Tongue (tissue), 1 donor: ENCODE measurements at regions not wholly inside any gene's neighbourhood (a gene's known extent, or its start where the extent isn't known, plus 50 kb on each side); places are given as distances from the start of the nearest gene placed in this dataset.
"Not testable (repeated sequence)": the region's sequence is repeated elsewhere in the genome, so short reads cannot be mapped to it uniquely, and the experiment has no call there.

Experiments used
- DNase-seq: peaks from one replicate; pipeline ENCODE4 v3.0.0-alpha.2; 2015

DNA sequence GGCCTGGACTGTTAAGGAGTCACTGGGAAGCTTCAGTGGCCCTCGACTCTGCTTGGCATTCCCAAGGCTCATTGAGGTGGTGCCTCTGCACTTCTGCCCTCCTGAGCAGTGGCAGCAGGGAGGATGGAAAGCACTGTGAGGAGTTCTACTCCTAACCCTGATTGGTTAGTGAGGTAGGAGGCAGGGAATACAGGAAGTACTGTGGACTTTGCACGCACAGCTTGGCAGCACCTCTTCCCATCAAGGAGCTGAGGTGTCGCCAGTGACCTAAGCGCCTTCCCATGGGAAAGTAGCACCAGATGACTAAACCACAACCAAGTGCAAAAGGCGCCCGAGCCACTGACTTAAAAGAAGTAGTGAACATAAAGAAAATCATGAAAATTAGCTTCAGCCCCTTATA is 152.5 kb upstream of the CADM1 start:
- no peak for DNase-seq

DNA sequence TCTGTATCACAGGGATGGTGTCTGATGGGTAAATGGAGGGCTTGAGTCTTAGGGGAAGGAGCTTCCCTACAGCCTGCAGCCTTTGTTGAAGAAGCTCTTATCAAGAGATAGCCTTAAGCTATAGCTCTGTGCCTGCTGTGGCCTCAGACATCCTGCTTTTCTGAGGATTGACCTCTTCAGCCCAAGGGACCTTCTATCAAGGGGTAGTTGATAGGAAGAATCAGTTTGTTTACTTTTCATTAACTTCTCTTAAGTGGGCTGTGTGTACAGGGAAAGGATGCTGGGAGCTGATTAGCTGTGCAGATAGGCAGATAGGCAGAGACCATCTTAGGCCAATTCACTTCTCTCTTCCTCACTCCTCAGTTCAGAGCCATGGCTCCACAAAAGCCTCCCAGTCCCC is 151.8 kb upstream of the CADM1 start:
- no peak for DNase-seq

DNA sequence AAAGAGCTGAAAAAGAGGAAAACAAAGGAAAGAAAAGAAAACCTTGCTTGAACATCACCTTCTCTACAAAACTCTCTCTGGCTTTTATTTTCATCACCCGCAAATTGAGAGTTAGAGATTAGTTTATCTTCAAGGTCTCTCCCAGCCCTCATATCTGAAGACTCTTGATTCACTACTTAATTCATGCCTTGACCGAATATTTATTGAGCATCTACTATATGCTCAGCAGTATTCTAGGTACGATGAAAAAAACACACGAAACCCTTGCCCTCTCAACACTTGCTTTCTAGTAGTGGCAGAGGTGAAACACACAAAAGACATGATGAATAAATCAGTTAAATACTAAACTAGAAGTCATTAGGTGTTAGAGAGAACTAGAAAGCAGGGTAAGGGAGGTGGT is 150.6 kb upstream of the CADM1 start:
- DNase-seq: no peak

DNA sequence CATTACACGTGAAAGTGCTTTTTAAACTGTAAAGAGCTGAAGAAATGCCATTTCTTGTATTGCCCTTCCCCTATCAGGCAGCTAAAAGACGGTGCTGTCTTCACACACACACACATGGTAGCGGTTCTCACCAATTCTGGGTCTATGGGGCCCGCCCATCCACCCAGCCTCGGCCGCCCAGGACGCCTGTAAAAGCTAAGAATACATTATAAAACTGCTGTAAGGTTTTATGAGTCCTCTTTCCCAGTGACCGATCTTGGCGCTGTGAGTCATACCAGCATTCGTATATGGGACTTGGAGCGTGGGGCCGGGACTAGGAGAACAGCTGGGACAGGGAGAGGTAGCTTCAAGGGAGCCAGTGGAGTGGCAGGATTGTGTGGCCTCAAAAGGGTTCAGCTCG is 149.7 kb upstream of the CADM1 start:
- no peak for DNase-seq

DNA sequence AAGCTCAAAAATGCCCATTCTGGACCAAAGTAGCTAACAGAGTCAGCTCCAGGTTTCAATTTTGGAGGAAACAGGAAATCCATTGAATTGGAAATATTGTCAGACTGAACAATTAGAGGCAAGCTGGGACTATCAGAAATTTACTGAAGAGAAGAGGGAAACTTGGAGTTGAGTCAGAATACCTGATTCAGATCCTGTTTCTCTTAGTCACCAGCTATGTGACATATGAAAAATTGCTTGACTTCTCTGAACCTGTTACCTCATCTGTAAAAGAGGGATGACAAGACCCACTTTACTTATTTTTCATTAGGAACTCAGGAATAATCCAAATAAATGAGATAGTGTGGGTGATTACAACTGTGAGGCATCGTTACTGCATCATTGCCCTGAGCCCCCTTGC is 148.9 kb upstream of the CADM1 start:
- no peak for DNase-seq

DNA sequence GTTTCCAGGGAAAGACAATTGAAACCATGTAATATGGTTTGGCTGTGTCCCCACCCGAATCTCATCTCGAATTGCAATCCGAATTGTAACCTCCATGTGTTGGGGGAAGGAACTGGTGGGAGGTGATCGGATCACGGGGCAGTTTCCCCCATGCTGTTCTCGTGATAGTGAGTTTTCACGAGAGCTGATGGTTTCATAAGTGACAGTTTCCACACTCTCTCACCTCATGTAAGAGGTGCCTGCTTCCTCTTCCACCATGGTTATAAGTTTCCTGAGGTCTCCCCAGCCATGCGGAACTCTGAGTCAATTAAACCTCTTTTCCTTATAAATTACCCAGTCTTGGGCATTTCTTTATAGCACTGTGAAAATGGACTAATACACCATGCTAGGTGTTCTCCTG is 148.3 kb upstream of the CADM1 start:
- DNase-seq: no peak

DNA sequence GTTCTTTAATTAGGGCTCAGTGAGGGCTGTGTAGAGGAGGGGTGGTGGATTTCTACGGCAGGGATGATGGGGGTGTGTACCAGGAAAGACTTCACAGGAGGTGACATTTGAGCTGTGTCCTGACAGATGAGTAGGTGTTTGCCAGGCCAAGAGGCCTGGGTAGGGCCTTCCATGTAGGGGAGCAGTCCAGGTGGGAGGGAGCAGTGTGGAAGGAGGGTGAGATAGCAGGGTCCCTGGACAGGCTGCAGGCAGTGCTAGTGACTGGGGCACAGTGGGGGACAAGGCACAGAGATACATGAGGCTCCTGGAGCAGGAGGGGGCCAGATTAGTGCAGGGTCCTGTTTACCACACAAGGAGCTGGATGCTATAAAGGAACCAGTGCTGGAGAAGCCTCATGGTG is 147.9 kb upstream of the CADM1 start:
- DNase-seq: no peak

DNA sequence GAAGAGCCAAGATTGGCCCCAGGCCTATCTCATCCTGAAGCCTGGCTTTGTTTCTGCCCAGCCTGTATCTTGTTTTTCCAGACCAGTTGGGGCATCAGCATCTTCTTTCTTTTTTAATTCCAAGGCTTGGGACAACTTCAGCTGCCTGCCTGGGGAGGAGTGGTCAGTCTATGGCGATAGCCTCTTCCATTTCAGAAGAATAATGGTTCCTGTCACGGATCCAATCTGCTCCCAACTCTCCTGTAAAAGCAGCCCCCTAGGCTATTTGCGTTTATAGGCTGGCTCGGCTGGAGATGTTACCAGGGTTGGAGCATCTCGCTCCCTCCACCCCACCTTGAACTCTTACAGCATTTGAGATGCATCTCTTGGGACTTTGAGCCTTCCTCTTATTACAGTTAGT is 145.2 kb upstream of the CADM1 start:
- DNase-seq: no peak

DNA sequence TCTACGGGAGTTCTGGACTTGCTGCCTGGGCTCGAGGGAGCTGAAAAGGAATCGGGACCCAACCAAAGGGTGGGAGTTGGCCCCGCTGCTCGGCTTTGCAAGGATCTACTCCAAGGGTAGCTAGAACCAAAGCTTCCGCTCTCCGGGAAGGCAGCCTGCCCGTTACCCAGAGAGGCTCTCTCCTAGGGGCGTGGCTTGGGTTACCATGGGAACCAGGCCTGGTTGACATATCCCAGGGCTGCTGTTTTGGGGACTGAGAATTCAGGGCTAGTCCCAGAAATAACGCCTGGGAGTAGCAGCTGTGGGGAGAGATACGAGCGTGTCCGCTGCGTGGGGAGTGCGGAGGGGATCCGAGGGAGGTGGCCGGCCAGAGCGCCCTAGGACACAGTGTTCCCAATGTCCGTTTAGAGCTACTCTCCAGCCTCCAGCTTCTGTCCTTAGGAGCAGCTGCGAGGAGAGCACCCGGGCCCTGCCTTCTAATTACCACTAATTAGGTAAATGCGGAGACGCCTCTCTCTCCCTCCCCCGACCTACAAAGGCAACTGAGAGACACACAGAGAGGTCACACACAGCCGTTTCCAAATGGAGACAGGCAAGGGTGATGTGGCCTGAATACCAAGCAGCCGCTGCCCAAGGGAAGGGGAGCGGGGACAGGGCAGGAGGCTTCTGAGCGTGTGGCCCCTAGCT is 141.6 kb upstream of the CADM1 start:
- DNase-seq: peak; percentile 54

DNA sequence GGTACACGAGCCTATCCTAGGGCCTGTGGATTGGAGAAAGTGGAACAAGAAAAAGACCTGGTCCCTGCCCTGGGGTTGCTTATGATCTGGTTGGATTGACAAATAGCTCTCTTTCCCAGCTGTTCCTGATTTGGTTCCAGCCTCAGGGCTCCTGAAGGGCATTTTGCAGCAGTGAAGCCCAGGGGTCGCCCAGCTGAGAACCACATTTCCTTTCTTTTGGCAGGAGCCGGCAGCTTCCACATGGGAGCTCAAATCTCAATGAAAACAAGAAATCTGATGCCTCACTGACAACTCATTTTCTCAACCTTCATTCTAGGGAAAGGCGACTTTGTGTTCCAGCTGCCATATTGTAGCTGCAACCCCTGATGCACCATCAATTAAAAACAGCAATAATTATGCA is 140.6 kb upstream of the CADM1 start:
- no peak for DNase-seq

DNA sequence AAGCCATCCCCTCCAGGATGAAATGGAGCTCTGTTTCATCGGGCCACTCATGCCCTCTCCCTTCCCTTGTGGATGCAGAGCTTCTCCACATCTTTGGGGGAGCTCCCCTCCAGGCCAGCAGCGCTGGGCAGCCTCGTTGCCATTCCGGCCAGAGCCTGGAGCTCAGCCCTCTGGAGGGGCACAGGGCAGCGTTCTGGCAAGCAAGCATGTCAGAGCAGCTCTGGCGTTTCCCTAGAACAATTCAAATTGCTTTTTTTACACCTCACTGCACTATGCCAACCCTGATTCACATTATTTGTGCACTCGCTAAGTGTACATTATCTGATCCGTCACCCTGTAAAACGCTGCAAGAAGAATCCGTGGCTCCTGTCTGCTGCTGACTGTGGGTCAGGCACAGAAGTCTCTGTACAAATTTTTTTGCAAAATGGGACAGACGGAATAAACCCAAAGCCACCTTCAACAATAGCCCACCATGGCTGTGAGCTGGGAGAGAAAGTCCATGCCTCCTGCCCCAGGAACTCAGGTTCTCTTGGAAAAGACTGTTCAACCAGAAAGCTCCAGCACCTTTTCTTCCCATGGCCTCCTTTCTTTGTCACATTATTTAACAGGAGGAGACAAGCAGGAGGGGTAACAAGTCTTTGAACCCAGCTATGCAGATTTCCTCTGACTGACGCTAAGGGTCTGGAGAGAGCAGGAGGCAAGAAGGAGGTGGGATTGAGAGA is 139.5 kb upstream of the CADM1 start:
- no peak for DNase-seq

DNA sequence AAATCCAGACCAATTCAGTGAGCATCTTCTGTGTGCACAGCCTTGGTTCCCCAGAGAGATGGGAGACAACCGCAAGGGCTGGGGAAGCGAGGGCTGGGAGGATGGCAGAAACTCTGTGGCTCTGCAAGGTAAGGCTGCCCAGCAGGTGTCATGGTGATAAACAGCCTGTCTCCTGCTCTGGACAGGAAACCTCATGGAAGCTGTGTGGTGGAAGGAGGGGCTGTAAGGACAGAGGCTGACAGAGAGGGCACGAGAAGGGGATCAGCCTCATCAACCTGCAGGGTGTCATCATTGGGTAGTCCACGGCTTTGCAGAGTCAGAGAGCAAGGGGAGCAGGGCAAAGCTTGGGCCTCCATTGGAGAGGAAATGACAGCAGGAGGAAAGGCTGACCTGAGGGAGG is 138.4 kb upstream of the CADM1 start:
- DNase-seq: no peak

DNA sequence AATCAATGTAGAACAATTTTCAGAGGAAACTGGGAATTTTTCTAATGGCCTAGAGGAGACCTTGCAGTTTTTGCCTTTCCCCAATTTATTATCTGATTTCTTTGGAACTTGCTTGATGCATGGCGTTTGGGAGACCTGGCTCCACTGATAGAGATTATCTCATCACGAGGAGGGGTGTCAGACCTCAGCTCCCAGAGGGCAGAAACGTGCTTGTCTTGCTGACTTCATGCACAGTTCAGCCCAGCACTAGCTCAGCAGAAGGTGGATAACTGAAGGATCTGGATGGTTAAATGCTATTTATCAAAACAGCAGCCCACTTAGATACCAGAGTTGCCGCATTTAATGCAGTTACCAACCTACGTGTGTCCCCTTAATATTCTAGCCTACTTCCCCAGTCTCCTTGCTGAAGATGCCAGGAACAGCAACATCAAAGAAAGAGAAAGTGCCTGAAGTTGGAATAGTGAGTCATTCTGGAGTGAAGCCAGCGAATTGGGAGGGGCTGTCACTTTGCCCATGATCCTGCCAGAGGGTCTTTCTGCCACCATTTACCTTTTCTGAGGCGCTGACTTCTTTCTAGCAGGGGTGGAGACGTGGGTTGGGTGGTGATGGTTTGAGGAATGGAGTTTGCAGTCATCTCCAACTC is 133.5 kb upstream of the CADM1 start:
- DNase-seq: no peak

DNA sequence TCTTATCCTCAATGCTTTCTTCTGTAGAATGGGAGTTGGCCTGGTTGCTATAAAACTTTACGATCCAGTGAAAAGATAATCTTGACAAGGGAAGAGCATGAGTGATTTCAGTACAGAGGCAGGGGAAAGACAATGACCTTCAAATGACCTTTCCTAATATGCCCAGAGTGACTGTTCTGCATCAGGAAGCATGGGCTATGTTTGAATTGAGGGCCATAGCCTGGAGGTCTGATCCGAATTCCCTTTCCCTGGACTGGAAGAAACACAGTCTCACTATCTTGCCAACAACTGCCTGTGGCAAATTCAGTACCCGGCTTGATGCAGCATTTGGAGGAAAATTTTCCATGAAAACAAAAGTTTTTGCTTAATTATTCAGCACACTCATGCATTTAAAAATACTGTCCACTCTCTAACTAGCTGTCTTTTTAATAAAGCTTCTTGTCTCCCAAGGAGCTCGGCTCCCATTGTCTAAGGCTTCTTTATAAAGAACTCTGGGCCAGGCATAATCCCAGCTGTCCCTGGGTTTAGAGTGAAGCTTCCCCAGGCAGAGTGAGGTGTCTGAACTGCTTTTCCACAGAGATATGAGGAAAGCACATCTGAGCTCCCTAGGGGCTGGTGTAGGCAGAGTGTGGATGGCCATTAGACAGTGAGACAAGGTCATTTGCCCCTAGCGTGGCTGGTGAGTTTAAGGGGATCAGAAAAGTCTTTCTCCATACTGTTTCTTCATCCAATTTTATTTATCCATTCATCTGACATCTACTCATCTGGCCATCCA is 132.7 kb upstream of the CADM1 start:
- no peak for DNase-seq

DNA sequence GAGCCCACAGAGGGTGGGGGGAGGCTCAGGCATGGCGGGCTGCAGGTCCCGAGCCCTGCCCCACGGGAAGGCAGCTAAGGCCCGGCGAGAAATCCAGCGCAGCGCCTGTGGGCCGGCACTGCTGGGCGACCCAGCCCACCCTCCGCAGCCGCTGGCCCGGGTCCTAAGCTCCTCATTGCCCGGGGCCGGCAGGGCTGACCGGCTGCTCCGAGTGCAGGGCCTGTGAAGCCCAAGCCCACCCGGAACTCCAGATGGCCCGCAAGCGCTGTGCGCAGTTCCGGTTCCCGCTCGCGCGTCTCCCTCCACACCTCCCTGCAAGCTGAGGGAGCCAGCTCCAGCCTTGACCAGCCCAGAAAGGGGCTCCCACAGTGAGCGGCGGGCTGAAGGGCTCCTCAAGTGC is 129.8 kb upstream of the CADM1 start:
- DNase-seq: not testable (repeated sequence)

DNA sequence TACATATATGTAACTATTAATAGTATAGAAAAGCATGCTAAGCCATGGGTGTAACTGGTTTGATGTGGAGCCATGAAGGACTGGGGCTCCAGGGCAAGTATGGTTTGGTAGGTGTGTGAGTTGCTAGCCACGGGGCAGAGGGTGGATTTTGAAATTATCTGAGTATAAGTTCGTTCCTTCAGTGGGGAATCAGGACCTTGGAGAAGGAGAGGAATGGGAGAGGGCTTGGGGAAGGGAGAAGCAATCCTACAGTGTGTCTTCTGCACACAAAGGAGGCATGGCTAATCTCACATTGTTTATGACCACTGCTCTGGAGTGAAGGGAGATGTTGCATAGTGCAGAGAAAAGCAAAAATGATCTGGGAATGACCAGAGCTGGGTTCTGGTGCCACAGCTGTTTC is 127.8 kb upstream of the CADM1 start:
- DNase-seq: no peak

DNA sequence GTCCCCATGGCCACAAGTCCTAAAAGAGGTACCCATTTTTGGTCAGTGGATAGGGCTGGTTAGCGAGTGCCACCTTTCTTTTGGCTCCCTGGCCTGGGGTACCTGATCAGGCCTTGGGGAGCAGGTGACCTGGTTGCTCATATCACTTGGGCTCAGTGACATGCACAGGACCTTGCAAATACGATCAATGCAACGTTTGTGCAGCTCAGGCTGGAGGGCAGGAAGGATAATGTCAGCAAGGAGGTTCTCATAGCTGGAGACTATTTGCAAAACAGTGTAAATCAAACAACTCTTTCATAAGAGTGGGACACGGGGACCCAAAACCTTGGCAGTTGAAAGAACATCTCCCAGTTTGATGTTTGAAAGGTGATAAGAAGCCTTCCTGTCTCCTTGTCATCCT is 127.4 kb upstream of the CADM1 start:
- no peak for DNase-seq

DNA sequence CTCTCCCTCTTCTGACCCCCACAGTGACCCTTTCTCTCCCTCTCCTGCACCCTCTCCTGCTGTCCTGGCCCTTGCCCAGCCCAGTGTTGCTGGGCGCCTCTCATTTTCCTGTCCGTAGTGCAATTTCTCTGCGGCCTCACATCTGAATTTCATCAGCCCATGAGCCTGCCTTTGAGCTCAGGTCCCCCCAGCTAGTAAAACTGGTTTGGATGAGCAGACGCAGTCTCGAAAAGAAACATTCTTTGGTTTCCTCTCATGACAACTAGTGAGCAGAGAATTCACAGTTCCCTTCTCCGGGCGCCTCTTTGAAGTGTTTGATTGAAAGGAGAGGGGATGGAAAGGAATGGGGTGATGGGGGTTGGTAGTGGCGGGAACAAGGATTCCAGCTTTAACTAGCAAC is 126.0 kb upstream of the CADM1 start:
- peak; percentile 29 for DNase-seq

DNA sequence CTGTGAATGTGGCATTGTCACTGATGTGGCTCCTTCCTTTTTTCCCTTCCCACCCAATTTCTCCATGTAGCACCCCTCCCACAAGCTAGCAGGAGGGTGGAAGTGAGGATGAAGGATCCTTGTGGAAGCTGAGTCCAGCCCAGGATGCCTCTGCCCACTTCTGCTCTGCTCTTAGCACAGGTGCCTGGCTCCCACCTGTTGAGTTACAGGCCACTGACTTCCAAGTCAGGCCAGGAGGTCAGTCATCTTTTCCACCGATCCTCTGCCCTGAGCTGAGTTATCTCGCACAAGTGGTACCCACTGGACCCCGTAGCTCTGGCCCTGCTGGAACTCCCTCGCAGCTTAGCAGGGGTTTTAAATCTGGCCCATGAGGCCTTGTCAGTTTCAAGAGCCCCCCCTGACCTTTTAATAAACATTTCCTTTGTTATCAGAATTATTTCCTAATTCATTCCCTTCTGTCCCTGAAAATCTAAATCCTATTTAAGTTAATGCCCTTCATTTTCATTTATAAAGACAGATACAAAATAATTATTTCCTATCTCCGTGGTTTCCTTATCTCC is 125.3 kb upstream of the CADM1 start:
- DNase-seq: no peak

DNA sequence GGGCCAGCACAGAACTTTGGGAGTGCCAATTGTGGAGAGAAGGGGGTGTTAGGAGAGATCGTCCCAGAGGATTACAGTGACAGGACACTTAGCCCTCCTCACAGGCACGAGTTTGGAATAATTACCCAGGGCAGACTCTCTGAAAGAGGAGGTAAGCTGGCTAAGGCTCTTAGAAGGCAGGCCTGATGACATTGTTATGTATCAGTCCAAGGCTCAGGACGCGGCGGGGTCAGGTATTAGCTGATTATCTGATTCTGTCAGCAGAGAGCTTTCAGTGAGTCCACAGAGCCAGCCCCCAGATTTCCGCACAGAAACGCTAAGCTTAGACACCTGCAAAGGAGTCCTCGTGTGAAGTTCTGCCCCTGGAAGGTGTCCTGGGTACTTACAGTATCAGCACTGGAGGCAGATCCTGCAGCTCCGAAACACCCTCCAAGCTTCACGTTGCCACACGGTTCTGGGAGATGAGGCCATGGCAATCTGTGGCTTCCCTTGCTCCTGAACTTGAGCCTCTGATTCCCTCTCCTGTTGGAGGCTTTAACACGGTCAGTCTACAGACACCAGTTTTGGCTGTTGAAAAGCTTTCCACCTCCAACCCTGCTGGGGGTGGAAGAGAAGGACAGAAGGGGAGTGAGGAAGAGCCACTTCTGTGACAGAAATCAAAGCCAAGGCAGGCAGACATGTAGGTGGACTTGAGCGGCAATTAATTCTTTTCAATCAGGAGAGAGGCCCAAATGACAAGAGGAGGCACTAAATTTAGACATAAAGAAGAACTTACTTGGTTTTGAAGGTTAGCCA is 123.6 kb upstream of the CADM1 start:
- DNase-seq: no peak

DNA sequence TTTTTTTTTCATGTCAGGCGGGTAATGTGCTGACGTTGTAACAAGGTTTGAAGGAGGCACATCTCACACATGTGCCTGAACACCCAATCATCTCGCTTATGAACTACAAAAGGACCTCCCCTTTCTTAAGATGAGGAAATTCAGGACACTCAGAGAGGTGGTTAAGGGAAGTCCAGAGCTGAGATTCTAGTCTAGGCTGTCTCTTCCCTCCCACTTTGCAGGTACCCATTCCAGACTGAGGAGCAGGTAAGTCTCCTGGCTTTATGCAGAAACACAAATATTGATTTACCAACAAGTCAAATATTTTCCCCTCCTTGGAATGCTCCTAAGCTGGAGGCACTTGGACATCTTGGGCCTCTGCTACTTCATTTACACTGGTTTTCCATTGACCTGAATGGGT is 122.9 kb upstream of the CADM1 start:
- no peak for DNase-seq

DNA sequence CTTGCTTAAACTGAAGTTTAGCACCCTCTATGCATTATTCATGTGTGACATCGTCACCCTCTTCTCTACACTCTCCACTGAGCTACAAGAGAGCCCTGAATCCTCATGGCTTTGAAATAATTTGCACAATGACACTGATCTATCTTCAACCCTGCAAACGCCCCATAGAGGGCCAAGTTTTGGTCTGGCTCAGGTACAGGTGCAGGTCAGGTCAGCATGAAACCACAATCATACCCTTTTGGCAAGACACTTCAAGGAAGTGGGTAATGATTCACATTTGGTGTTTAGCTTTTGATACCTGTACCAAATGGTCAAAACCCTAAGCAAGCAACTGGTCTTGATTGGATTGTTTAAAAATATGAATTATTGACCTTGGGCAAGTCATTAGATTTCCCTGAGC is 122.2 kb upstream of the CADM1 start:
- DNase-seq: no peak
